Ishikawa (cell line): ENCODE measurements at regions not wholly inside any gene's neighbourhood (a gene's known extent, or its start where the extent isn't known, plus 50 kb on each side); places are given as distances from the start of the nearest gene placed in this dataset.

Experiments used
- CREB1 ChIP-seq: IDR thresholded peaks from 2 replicates; pipeline ENCODE4 v1.6.1; 2012; ENCODE audit warnings: low read depth
- MAX ChIP-seq: IDR thresholded peaks from 2 replicates; pipeline ENCODE4 v1.6.1; 2012
- RAD21 ChIP-seq: IDR thresholded peaks from 2 replicates; pipeline ENCODE4 v1.6.1; 2012; ENCODE audit warnings: low read depth
- TCF12 ChIP-seq: IDR thresholded peaks from 2 replicates; pipeline ENCODE4 v1.6.1; 2012; ENCODE audit warnings: low read depth
- TEAD4 ChIP-seq: IDR thresholded peaks from 2 replicates; pipeline ENCODE4 v1.6.1; 2012
- ZBTB7A ChIP-seq: IDR thresholded peaks from 2 replicates; pipeline ENCODE4 v1.6.1; 2012; ENCODE audit warnings: low read depth

DNA sequence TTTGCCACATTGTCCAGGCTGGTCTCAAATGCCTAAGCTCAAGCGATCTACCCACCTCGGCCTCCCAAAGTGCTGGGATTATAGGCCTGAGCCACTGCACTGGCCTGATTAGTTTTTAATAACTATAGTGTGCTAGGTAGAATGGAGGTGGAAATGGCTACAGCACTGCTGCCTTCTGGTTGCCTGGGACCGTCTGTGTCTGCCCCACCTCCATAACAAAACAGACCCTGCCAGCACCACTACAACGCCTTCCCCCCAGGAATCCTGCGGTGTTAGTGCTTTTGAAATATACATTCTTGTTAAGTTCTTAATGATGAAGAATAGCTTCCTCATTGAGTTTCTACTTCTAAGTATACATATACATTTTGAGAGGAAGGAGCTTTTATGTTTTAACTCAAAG is 148.2 kb upstream of the ITGA6 start:
- TF ChIP-seq MAX, result no peak
- no peak for TF ChIP-seq RAD21
- TF ChIP-seq TEAD4, result no peak
- TF ChIP-seq TCF12, result no peak
- TF ChIP-seq ZBTB7A, result no peak
- no peak for TF ChIP-seq CREB1
